Panc1 (cell line): ENCODE measurements at regions not wholly inside any gene's neighbourhood (a gene's known extent, or its start where the extent isn't known, plus 50 kb on each side); places are given as distances from the start of the nearest gene placed in this dataset.

Experiments used
- ATAC-seq: fragments of 200-7000 bp; cut with Tn5 transposase; 2 replicates; pipeline ENCODE4 v1.9.1; 2020; ENCODE audit warnings: mild to moderate bottlenecking, moderate library complexity
- BruUV-seq: library from RNA; stranded (reverse); fragments of 400-500 nt; replicated peaks from 2 replicates; lab custom pipeline; 2021; lab: Mats Ljungman, UMichigan
- CTCF ChIA-PET: fragments of 300-600 bp; sonication (Branson Sonifier 250); formaldehyde crosslinking; loops from one replicate; lab custom pipeline; 2022; ENCODE audit warnings: antibody characterized with exemption; lab: Charles Lee
- POLR2A ChIA-PET: fragments of 300-600 bp; sonication (Branson Sonifier 250); formaldehyde crosslinking; loops from one replicate; lab custom pipeline; 2022; ENCODE audit warnings: antibody characterized with exemption; lab: Charles Lee
- DNase-seq: peaks from one replicate; pipeline ENCODE4 v3.0.0-alpha.2; 2010; ENCODE audit warnings: low read depth, low spot score
- H3K27ac ChIP-seq: 2 replicates; pipeline ENCODE4 v1.5.1; 2011; ENCODE audit warnings: mild to moderate bottlenecking, low read length, inconsistent platforms
- H3K27me3 ChIP-seq: fragments of 200-500 bp; sonication (Bioruptor generic); 2 replicates; pipeline ENCODE4 v1.6.0; 2014; ENCODE audit warnings: low read length, inconsistent platforms; ENCODE audit not compliant: control insufficient read depth, insufficient read depth
- H3K36me3 ChIP-seq: fragments of 200-500 bp; sonication (Bioruptor generic); 2 replicates; pipeline ENCODE4 v1.5.1; 2014; ENCODE audit warnings: inconsistent platforms, mild to moderate bottlenecking, low read length, moderate library complexity; ENCODE audit not compliant: control insufficient read depth, insufficient read depth
- H3K4me1 ChIP-seq: 2 replicates; pipeline ENCODE4 v1.5.1; 2011; ENCODE audit warnings: inconsistent platforms, mild to moderate bottlenecking, low read length, moderate library complexity; ENCODE audit not compliant: control insufficient read depth, insufficient read depth
- H3K4me3 ChIP-seq, 2 experiments: 2 replicates each; pipeline ENCODE4 v1.5.1; 2011 to 2012; ENCODE audit warnings: low read depth in 2 of 2, low read length in 2 of 2, mild to moderate bottlenecking in 2 of 2, inconsistent platforms in 1 of 2, moderate library complexity in 1 of 2
- H3K9me3 ChIP-seq: fragments of 200-500 bp; sonication (Bioruptor generic); 2 replicates; pipeline ENCODE4 v1.5.1; 2014; ENCODE audit warnings: low read depth, mild to moderate bottlenecking, inconsistent platforms, low read length, moderate library complexity; ENCODE audit not compliant: control insufficient read depth, insufficient read depth
- CTCF ChIP-seq: fragments of 450-650 bp; IDR thresholded peaks from 2 replicates; pipeline ENCODE4 v1.5.1; 2017; ENCODE audit warnings: mild to moderate bottlenecking
- POLR2AphosphoS5 ChIP-seq: IDR thresholded peaks from 2 replicates; pipeline ENCODE4 v1.6.1; 2012; ENCODE audit warnings: mild to moderate bottlenecking, low read depth, low read length, moderate library complexity
- REST ChIP-seq, 2 experiments: IDR thresholded peaks; 2 replicates each; pipeline ENCODE4 v1.6.1; 2011 to 2012; ENCODE audit warnings: low read depth in 2 of 2, control low read depth in 1 of 2, low read length in 1 of 2, mild to moderate bottlenecking in 1 of 2, moderate library complexity in 1 of 2; ENCODE audit not compliant: insufficient read depth in 1 of 2
- SIN3A ChIP-seq: IDR thresholded peaks from 2 replicates; pipeline ENCODE4 v1.6.1; 2012; ENCODE audit warnings: low read depth, mild to moderate bottlenecking, low read length, moderate library complexity, borderline replicate concordance; ENCODE audit not compliant: insufficient read depth
- TCF7L2 ChIP-seq: IDR thresholded peaks from 2 replicates; pipeline ENCODE4 v1.6.1; 2011; ENCODE audit warnings: mild to moderate bottlenecking, low read depth, low read length, inconsistent platforms
- in situ Hi-C: cut with HindIII; loops from 2 replicates; pipeline ENCODE4 v1.10.0; 2016; ENCODE audit warnings: low sequenced_read_pairs, low pct_unique_long_range_greater_than_20kb
- intact Hi-C: fragments of 100-400 bp; cut with micrococcal nuclease; formaldehyde crosslinking; loops from one replicate; pipeline ENCODE4 v1.10.0; 2022; ENCODE audit not compliant: unreplicated experiment

- Histone ChIP-seq H3K27ac (no peak overlapping the region), H3K9me3 (no peaks in the 10 kb centered on the region), H3K36me3 (no peaks in the 10 kb centered on the region), H3K4me3 (no peak overlapping the region), H3K27me3 (no peaks in the 10 kb centered on the region), H3K4me1 (no peaks in the 10 kb centered on the region)
- DNase-seq (no peak), ATAC-seq (no peak)
- TF ChIP-seq SIN3A (no peak), CTCF (no peak), TCF7L2 (no peak), POLR2AphosphoS5 (no peak), REST (IDR thresholded peaks at IDR 0.05; ENCODE audit: insufficient read depth in 1 of 2, low read depth in 2 of 2, low read length in 1 of 2) (no peak)
- ChIA-PET POLR2A (no interaction called here), CTCF (no interaction called here)
- no TSS peak for BruUV-seq
- in situ Hi-C loops (no loop called here), intact Hi-C loops (no loop called here)
Measured at GRCh38 chr2:222108497-222108896, 190.3 kb downstream of the PAX3 start.

GRCh38 chr2:222105046-222105445 lies 193.8 kb downstream of the PAX3 start:
- TF ChIP-seq REST (IDR thresholded peaks at IDR 0.05; ENCODE audit: insufficient read depth in 1 of 2, low read depth in 2 of 2, low read length in 1 of 2), result no peak
- no peak for TF ChIP-seq TCF7L2
- TF ChIP-seq SIN3A, result no peak
- no peak for TF ChIP-seq CTCF
- TF ChIP-seq POLR2AphosphoS5, result no peak
- DNase-seq, result no peak
- intact Hi-C loops, result no loop called here
- in situ Hi-C loops, result no loop called here
- H3K4me3 ChIP-seq, result no peak overlapping the region
- ATAC-seq, result no peak
- CTCF ChIA-PET, result no interaction called here
- H3K9me3 ChIP-seq, result no peaks in the 10 kb centered on the region
- no peaks in the 10 kb centered on the region for H3K36me3 ChIP-seq
- H3K4me1 ChIP-seq, result no peaks in the 10 kb centered on the region
- BruUV-seq, result no TSS peak
- H3K27me3 ChIP-seq, result no peaks in the 10 kb centered on the region
- H3K27ac ChIP-seq, result no peak overlapping the region
- POLR2A ChIA-PET, result no interaction called here
